ENCODE measurements at regions not wholly inside any gene's neighbourhood (a gene's known extent, or its start where the extent isn't known, plus 50 kb on each side); places are given as distances from the start of the nearest gene placed in this dataset.
"Not testable (repeated sequence)": the region's sequence is repeated elsewhere in the genome, so short reads cannot be mapped to it uniquely, and the experiment has no call there.

- no peaks in the 10 kb centered on the region for H3K4me1 ChIP-seq (ENCODE audit: insufficient read depth)
- DNase-seq (ENCODE audit: extremely low spot score), result no peak
- no peak overlapping the region for H3K4me3 ChIP-seq (ENCODE audit: low read depth, low read length)
- H3K36me3 ChIP-seq (ENCODE audit: insufficient read depth), result no peaks in the 10 kb centered on the region
- WGBS, result 70% methylated on average over 1 of the region's 1 CpG
- no peak overlapping the region for H3K27ac ChIP-seq (ENCODE audit: low read depth)
Measured at GRCh38 chr1:157460381-157460780, 91.9 kb downstream of the FCRL5 start.

GRCh38 chr1:157457279-157457678 is 95.0 kb downstream of the FCRL5 start:
- 77% methylated on average over 3 of the region's 3 CpGs for WGBS
- no peaks in the 10 kb centered on the region for H3K36me3 ChIP-seq (ENCODE audit: insufficient read depth)
- no peaks in the 10 kb centered on the region for H3K4me1 ChIP-seq (ENCODE audit: insufficient read depth)
- H3K27ac ChIP-seq (ENCODE audit: low read depth), result no peak overlapping the region
- no peak overlapping the region for H3K4me3 ChIP-seq (ENCODE audit: low read depth, low read length)
- DNase-seq (ENCODE audit: extremely low spot score), result no peak

- 16% methylated on average over 1 of the region's 1 CpG for WGBS
- DNase-seq (ENCODE audit: extremely low spot score), result no peak
Measured at GRCh38 chr1:157455318-157455717, 97.0 kb downstream of the FCRL5 start.

GRCh38 chr1:157450106-157450505 is 102.2 kb downstream of the FCRL5 start:
- Histone ChIP-seq H3K27ac (ENCODE audit: low read depth) (no peak overlapping the region), H3K36me3 (ENCODE audit: insufficient read depth) (no peaks in the 10 kb centered on the region), H3K4me3 (ENCODE audit: low read depth, low read length) (no peak overlapping the region), H3K4me1 (ENCODE audit: insufficient read depth) (no peaks in the 10 kb centered on the region)
- DNase-seq (ENCODE audit: extremely low spot score), result no peak
- WGBS, result 82% methylated on average over 2 of the region's 2 CpGs

More at GRCh38 chr1:157455318-157455717, 97.0 kb downstream of the FCRL5 start:
- no peaks in the 10 kb centered on the region for H3K4me1 ChIP-seq (ENCODE audit: insufficient read depth)
- no peaks in the 10 kb centered on the region for H3K36me3 ChIP-seq (ENCODE audit: insufficient read depth)
- no peak overlapping the region for H3K27ac ChIP-seq (ENCODE audit: low read depth)
- no peak overlapping the region for H3K4me3 ChIP-seq (ENCODE audit: low read depth, low read length)

GRCh38 chr1:157448636-157449035 is 103.7 kb downstream of the FCRL5 start:
- Histone ChIP-seq H3K4me3 (ENCODE audit: low read depth, low read length) (no peak overlapping the region), H3K4me1 (ENCODE audit: insufficient read depth) (no peaks in the 10 kb centered on the region), H3K27ac (ENCODE audit: low read depth) (no peak overlapping the region), H3K36me3 (ENCODE audit: insufficient read depth) (no peaks in the 10 kb centered on the region)
- DNase-seq (ENCODE audit: extremely low spot score), result no peak

- H3K4me1 ChIP-seq (ENCODE audit: insufficient read depth); H3K4me3 ChIP-seq (ENCODE audit: low read depth, low read length); H3K36me3 ChIP-seq (ENCODE audit: insufficient read depth); DNase-seq (ENCODE audit: extremely low spot score); H3K27ac ChIP-seq (ENCODE audit: low read depth): not testable (repeated sequence)
- WGBS, result 96% methylated on average over 31 of the region's 31 CpGs
Measured at GRCh38 chr1:157446356-157446755, 106.0 kb downstream of the FCRL5 start.

- WGBS, result 95% methylated on average over 15 of the region's 15 CpGs
Measured at GRCh38 chr1:157445616-157446140, 106.6 kb downstream of the FCRL5 start.

GRCh38 chr1:157442065-157442464 is 110.2 kb downstream of the FCRL5 start:
- 89% methylated on average over 1 of the region's 1 CpG for WGBS
- Histone ChIP-seq H3K36me3 (ENCODE audit: insufficient read depth) (no peaks in the 10 kb centered on the region), H3K4me3 (ENCODE audit: low read depth, low read length) (no peak overlapping the region), H3K27ac (ENCODE audit: low read depth) (no peak overlapping the region), H3K4me1 (ENCODE audit: insufficient read depth) (no peaks in the 10 kb centered on the region)
- no peak for DNase-seq (ENCODE audit: extremely low spot score)

More at GRCh38 chr1:157445616-157446140, 106.6 kb downstream of the FCRL5 start:
- not testable (repeated sequence) for H3K27ac ChIP-seq (ENCODE audit: low read depth); H3K36me3 ChIP-seq (ENCODE audit: insufficient read depth); DNase-seq (ENCODE audit: extremely low spot score); H3K4me1 ChIP-seq (ENCODE audit: insufficient read depth); H3K4me3 ChIP-seq (ENCODE audit: low read depth, low read length)

- no peak overlapping the region for H3K4me3 ChIP-seq (ENCODE audit: low read depth, low read length)
- H3K36me3 ChIP-seq (ENCODE audit: insufficient read depth), result no peaks in the 10 kb centered on the region
- DNase-seq (ENCODE audit: extremely low spot score), result no peak
- H3K4me1 ChIP-seq (ENCODE audit: insufficient read depth), result no peaks in the 10 kb centered on the region
- no peak overlapping the region for H3K27ac ChIP-seq (ENCODE audit: low read depth)
- 79% methylated on average over 5 of the region's 5 CpGs for WGBS
Measured at GRCh38 chr1:157439302-157439954, 112.9 kb downstream of the FCRL5 start.

GRCh38 chr1:157438613-157439012 is 113.7 kb downstream of the FCRL5 start:
- H3K4me1 ChIP-seq (ENCODE audit: insufficient read depth), result no peaks in the 10 kb centered on the region

GRCh38 chr1:157438146-157438545 is 114.2 kb downstream of the FCRL5 start:
- Histone ChIP-seq H3K36me3 (ENCODE audit: insufficient read depth) (no peaks in the 10 kb centered on the region), H3K27ac (ENCODE audit: low read depth) (no peak overlapping the region), H3K4me3 (ENCODE audit: low read depth, low read length) (no peak overlapping the region), H3K4me1 (ENCODE audit: insufficient read depth) (no peaks in the 10 kb centered on the region)
- 69% methylated on average over 1 of the region's 1 CpG for WGBS
- no peak for DNase-seq (ENCODE audit: extremely low spot score)

More at GRCh38 chr1:157438613-157439012, 113.7 kb downstream of the FCRL5 start:
- no peak for DNase-seq (ENCODE audit: extremely low spot score)
- no peaks in the 10 kb centered on the region for H3K36me3 ChIP-seq (ENCODE audit: insufficient read depth)
- no peak overlapping the region for H3K4me3 ChIP-seq (ENCODE audit: low read depth, low read length)
- no peak overlapping the region for H3K27ac ChIP-seq (ENCODE audit: low read depth)

- no peaks in the 10 kb centered on the region for H3K4me1 ChIP-seq (ENCODE audit: insufficient read depth)
- no peaks in the 10 kb centered on the region for H3K36me3 ChIP-seq (ENCODE audit: insufficient read depth)
- no peak overlapping the region for H3K27ac ChIP-seq (ENCODE audit: low read depth)
- no peak overlapping the region for H3K4me3 ChIP-seq (ENCODE audit: low read depth, low read length)
- DNase-seq (ENCODE audit: extremely low spot score), result no peak
- 91% methylated on average over 4 of the region's 4 CpGs for WGBS
Measured at GRCh38 chr1:157437296-157437695, 115.0 kb downstream of the FCRL5 start.

GRCh38 chr1:157431751-157432150 is 120.6 kb downstream of the FCRL5 start:
- no peak overlapping the region for H3K27ac ChIP-seq (ENCODE audit: low read depth)
- 90% methylated on average over 5 of the region's 5 CpGs for WGBS
- no peaks in the 10 kb centered on the region for H3K4me1 ChIP-seq (ENCODE audit: insufficient read depth)
- no peak for DNase-seq (ENCODE audit: extremely low spot score)
- no peaks in the 10 kb centered on the region for H3K36me3 ChIP-seq (ENCODE audit: insufficient read depth)
- H3K4me3 ChIP-seq (ENCODE audit: low read depth, low read length), result no peak overlapping the region

- Histone ChIP-seq H3K27ac (ENCODE audit: low read depth) (no peak overlapping the region), H3K4me1 (ENCODE audit: insufficient read depth) (no peaks in the 10 kb centered on the region), H3K36me3 (ENCODE audit: insufficient read depth) (no peaks in the 10 kb centered on the region), H3K4me3 (ENCODE audit: low read depth, low read length) (no peak overlapping the region)
- DNase-seq (ENCODE audit: extremely low spot score), result no peak
- WGBS, result 58% methylated on average over 5 of the region's 5 CpGs
Measured at GRCh38 chr1:157429601-157430240, 122.6 kb downstream of the FCRL5 start.

Data from urinary bladder (tissue), 3 donors.